IMR-90 (cell line): ENCODE measurements at regions not wholly inside any gene's neighbourhood (a gene's known extent, or its start where the extent isn't known, plus 50 kb on each side); places are given as distances from the start of the nearest gene placed in this dataset.

Source experiments
- ATAC-seq: fragments of 200-7000 bp; cut with Tn5 transposase; 2 replicates; pipeline ENCODE4 v1.9.1; 2020; ENCODE audit warnings: low read depth, mild to moderate bottlenecking, moderate library complexity
- BruUV-seq: library from RNA; stranded (reverse); fragments of 400-500 nt; replicated peaks from 2 replicates; lab custom pipeline; 2021; lab: Mats Ljungman, UMichigan
- CTCF ChIA-PET: fragments of 300-600 bp; formaldehyde crosslinking; extraction: SDS; loops from one replicate; lab custom pipeline; 2021; ENCODE audit warnings: antibody characterized with exemption; lab: Yijun Ruan, JAX
- POLR2A ChIA-PET: fragments of 300-600 bp; sonication (Branson Sonifier 250); formaldehyde crosslinking; loops from one replicate; lab custom pipeline; 2022; ENCODE audit warnings: antibody characterized with exemption; ENCODE audit not compliant: unreplicated experiment; lab: Charles Lee
- DNase-seq: peaks from one replicate; pipeline ENCODE4 v3.0.0; 2013
- H2AFZ ChIP-seq: replicated peaks from 2 replicates; pipeline ENCODE3; 2013; ENCODE audit warnings: low read length, mild to moderate bottlenecking; ENCODE audit not compliant: poor library complexity
- H2AK5ac ChIP-seq: 2 replicates; pipeline ENCODE4 v1.6.1; 2013; ENCODE audit warnings: low read depth, low read length, inconsistent platforms
- H2AK9ac ChIP-seq: replicated peaks from 2 replicates; pipeline ENCODE3; 2013; ENCODE audit warnings: mild to moderate bottlenecking, low read depth, low read length, moderate library complexity; ENCODE audit not compliant: poor library complexity
- H2BK120ac ChIP-seq: 2 replicates; pipeline ENCODE4 v1.6.1; 2013; ENCODE audit warnings: low read depth, low read length, inconsistent platforms
- H2BK15ac ChIP-seq: 3 replicates; pipeline ENCODE4 v1.6.1; 2013; ENCODE audit warnings: low read depth, low read length, inconsistent platforms
- H2BK20ac ChIP-seq: 2 replicates; pipeline ENCODE4 v1.6.1; 2013; ENCODE audit warnings: low read depth, mild to moderate bottlenecking, inconsistent platforms, low read length, moderate library complexity
- H2BK5ac ChIP-seq: 2 replicates; pipeline ENCODE4 v1.6.1; 2013; ENCODE audit warnings: mild to moderate bottlenecking, low read depth, low read length, inconsistent platforms; ENCODE audit not compliant: poor library complexity, severe bottlenecking
- H3K14ac ChIP-seq: replicated peaks from 2 replicates; pipeline ENCODE4 v1.6.1; 2013; ENCODE audit warnings: low read depth, low read length, inconsistent platforms
- H3K18ac ChIP-seq: 2 replicates; pipeline ENCODE4 v1.6.1; 2013; ENCODE audit warnings: low read depth, low read length, control low read depth
- H3K23ac ChIP-seq: 2 replicates; pipeline ENCODE4 v1.6.1; 2013; ENCODE audit warnings: low read depth, low read length, inconsistent platforms
- H3K27ac ChIP-seq: 2 replicates; pipeline ENCODE4 v1.5.1; 2013; ENCODE audit warnings: mild to moderate bottlenecking, control low read depth, low read length; ENCODE audit not compliant: insufficient read depth
- H3K27me3 ChIP-seq: 2 replicates; pipeline ENCODE4 v1.6.1; 2013; ENCODE audit warnings: low read length; ENCODE audit not compliant: control insufficient read depth, insufficient read depth
- H3K36me3 ChIP-seq: 2 replicates; pipeline ENCODE4 v1.6.1; 2013; ENCODE audit warnings: low read length, mixed read lengths; ENCODE audit not compliant: control insufficient read depth, insufficient read depth
- H3K4ac ChIP-seq: 2 replicates; pipeline ENCODE4 v1.6.1; 2013; ENCODE audit warnings: low read depth, low read length, inconsistent platforms
- H3K4me1 ChIP-seq: 2 replicates; pipeline ENCODE4 v1.6.1; 2013; ENCODE audit warnings: low read length, mixed read lengths; ENCODE audit not compliant: control insufficient read depth, insufficient read depth
- H3K4me2 ChIP-seq: 2 replicates; pipeline ENCODE4 v1.6.1; 2013; ENCODE audit warnings: low read depth, mild to moderate bottlenecking, control low read depth, low read length, moderate library complexity
- H3K4me3 ChIP-seq: 2 replicates; pipeline ENCODE4 v1.5.1; 2013; ENCODE audit warnings: low read depth, mild to moderate bottlenecking, control low read depth, low read length, moderate library complexity; ENCODE audit not compliant: insufficient read depth
- H3K56ac ChIP-seq: 2 replicates; pipeline ENCODE4 v1.6.1; 2013; ENCODE audit warnings: low read length, inconsistent platforms; ENCODE audit not compliant: insufficient read depth; ENCODE audit errors: extremely low read depth
- H3K79me1 ChIP-seq, 2 experiments: 2 replicates each; pipeline ENCODE4 v1.6.1; 2013; ENCODE audit warnings: low read length in 2 of 2, inconsistent platforms in 1 of 2, low read depth in 1 of 2
- H3K9ac ChIP-seq: 2 replicates; pipeline ENCODE4 v1.6.1; 2013; ENCODE audit warnings: low read depth, low read length, control low read depth
- H3K9me1 ChIP-seq: 2 replicates; pipeline ENCODE4 v1.6.1; 2013; ENCODE audit warnings: low read length, inconsistent platforms; ENCODE audit not compliant: insufficient read depth
- H3K9me3 ChIP-seq: 2 replicates; pipeline ENCODE4 v1.6.1; 2013; ENCODE audit warnings: low read length; ENCODE audit not compliant: control insufficient read depth, insufficient read depth
- H4K20me1 ChIP-seq: 2 replicates; pipeline ENCODE4 v1.6.1; 2013; ENCODE audit warnings: low read length, inconsistent platforms; ENCODE audit not compliant: insufficient read depth
- H4K5ac ChIP-seq: 2 replicates; pipeline ENCODE4 v1.6.1; 2013; ENCODE audit warnings: mild to moderate bottlenecking, low read depth, low read length, control low read depth
- H4K8ac ChIP-seq, 2 experiments: 2 replicates each; pipeline ENCODE4 v1.6.1; 2013; ENCODE audit warnings: low read depth in 2 of 2, low read length in 2 of 2, control low read depth in 1 of 2, inconsistent platforms in 1 of 2
- H4K91ac ChIP-seq: 2 replicates; pipeline ENCODE4 v1.6.1; 2013; ENCODE audit warnings: low read depth, low read length, inconsistent platforms; ENCODE audit not compliant: insufficient read depth
- CHD1 ChIP-seq: IDR thresholded peaks from 2 replicates; pipeline ENCODE4 v1.6.1; 2012; ENCODE audit warnings: low read depth, low read length, improper control_type of control experiment
- FOS ChIP-seq: fragments of 150-350 bp; IDR thresholded peaks from 2 replicates; pipeline ENCODE4 v1.6.1; 2016; ENCODE audit warnings: low read depth, low read length
- POLR2A ChIP-seq: IDR thresholded peaks from 2 replicates; pipeline ENCODE4 v1.6.1; 2012; ENCODE audit warnings: mild to moderate bottlenecking, low read depth, low read length
- WGBS, 2 experiments: methylation state at CpG; one replicate each; pipeline versions ENCODE4 v1.1.5 to v1.1.7; 2013; ENCODE audit warnings: missing lambda C conversion rate in 2 of 2; ENCODE audit not compliant: insufficient read length in 1 of 2; ENCODE audit errors: extremely low coverage in 2 of 2; 5-methylcytosine and 5-hydroxymethylcytosine counted together
- dilution Hi-C: fragments of 300-500 bp; cut with HindIII; formaldehyde crosslinking; loops from one replicate; pipeline ENCODE4 v1.14.3; 2018; ENCODE audit warnings: low sequenced_read_pairs; ENCODE audit not compliant: unreplicated experiment
- in situ Hi-C: fragments of 300-500 bp; cut with MboI; formaldehyde crosslinking; loops from 3 replicates; pipeline ENCODE4 v1.14.3; 2019; ENCODE audit warnings: low sequenced_read_pairs, inconsistent platforms, mixed read lengths
- intact Hi-C: fragments of 100-400 bp; cut with micrococcal nuclease; formaldehyde crosslinking; loops from 2 replicates; pipeline ENCODE4 v1.10.0; 2022

DNA sequence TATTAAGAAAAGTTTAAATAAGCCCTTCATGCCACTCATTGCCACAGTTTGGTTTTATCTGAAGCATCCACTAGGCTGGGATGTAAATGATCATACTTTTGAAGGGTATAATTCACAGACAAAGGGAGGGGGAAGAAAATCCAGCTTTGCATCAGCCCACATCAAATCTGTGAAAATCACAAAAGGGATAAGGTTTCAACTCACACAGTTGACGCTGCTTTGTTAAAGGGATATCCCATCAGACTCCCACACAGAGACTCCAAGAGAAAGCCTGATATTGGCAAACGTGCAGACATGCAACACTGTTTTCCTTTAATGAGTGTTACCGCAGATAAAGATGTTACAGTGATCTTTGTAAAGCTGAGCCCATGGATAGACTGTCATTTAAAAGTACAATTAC, 602.9 kb downstream of the TLE1 start:
- Histone ChIP-seq H4K91ac (no peak overlapping the region), H2AK5ac (no peak overlapping the region), H3K56ac (no peak overlapping the region), H2BK20ac (no peak overlapping the region), H3K9ac (no peak overlapping the region), H4K5ac (no peak overlapping the region), H3K4ac (no peak overlapping the region), H3K4me3 (no peak overlapping the region), H4K20me1 (no peaks in the 10 kb centered on the region), H2BK120ac (no peak overlapping the region), H4K8ac (no peak overlapping the region), H3K9me3 (no peaks in the 10 kb centered on the region), H2AK9ac (no peak overlapping the region), H3K9me1 (no peaks in the 10 kb centered on the region), H2BK15ac (no peak overlapping the region), H3K23ac (no peak overlapping the region), H3K18ac (no peak overlapping the region), H3K4me2 (no peak overlapping the region), H2AFZ (no peak overlapping the region), H2BK5ac (no peak overlapping the region), H3K36me3 (no peaks in the 10 kb centered on the region), H3K14ac (no peak overlapping the region), H3K79me1 (no peaks in the 10 kb centered on the region), H3K4me1 (peaks cover 2% of the 10 kb centered on the region; the same call in 1 of the 2 replicates), H3K27ac (no peak overlapping the region), H3K27me3 (no peaks in the 10 kb centered on the region)
- ChIA-PET POLR2A (no interaction called here), CTCF (no interaction called here)
- TF ChIP-seq POLR2A (no peak), CHD1 (no peak), FOS (no peak)
- in situ Hi-C loops (no loop called here), intact Hi-C loops (no loop called here), dilution Hi-C loops (no loop called here)
- WGBS, 2 experiments: no CpG with 5 or more reads among the region's 3 CpGs
- no TSS peak for BruUV-seq
- ATAC-seq (no peak), DNase-seq (no peak)
